ENCODE measurements at regions not wholly inside any gene's neighbourhood (a gene's known extent, or its start where the extent isn't known, plus 50 kb on each side); places are given as distances from the start of the nearest gene placed in this dataset.

- no peak overlapping the region for H3K9ac ChIP-seq (ENCODE audit: low read depth, low read length)
- no TSS peak for BruUV-seq (replicated peaks)
- DNase-seq (no peak), ATAC-seq (ENCODE audit: low read depth) (no peak)
- no peak overlapping the region for H4K8ac ChIP-seq (ENCODE audit: low read depth in 2 of 2, low read length in 2 of 2)
- no peak overlapping the region for H2BK120ac ChIP-seq (ENCODE audit: low read depth, low read length)
- dilution Hi-C loops (cut with HindIII; ENCODE audit: low sequenced_read_pairs, unreplicated experiment), result no loop called here
- TF ChIP-seq MAFK (IDR thresholded peaks at IDR 0.05; ENCODE audit: low read depth, low read length) (no peak), RFX5 (IDR thresholded peaks at IDR 0.05; ENCODE audit: low read depth, low read length) (no peak), RAD21 (IDR thresholded peaks at IDR 0.05; ENCODE audit: low read length) (no peak), CTCF (conservative IDR thresholded peaks at IDR 0.05; ENCODE audit: low read depth, low read length) (no peak), USF2 (IDR thresholded peaks at IDR 0.05; ENCODE audit: low read depth, low read length) (no peak), NFE2L2 (IDR thresholded peaks at IDR 0.05; ENCODE audit: low read depth, low read length) (no peak), FOS (IDR thresholded peaks at IDR 0.05; ENCODE audit: low read depth, low read length) (no peak), CEBPB (IDR thresholded peaks at IDR 0.05; ENCODE audit: low read depth, low read length) (no peak), ELK1 (IDR thresholded peaks at IDR 0.05; ENCODE audit: borderline replicate concordance, low read depth, low read length) (no peak), MXI1 (IDR thresholded peaks at IDR 0.05; ENCODE audit: borderline replicate concordance, low read depth, low read length) (no peak), RCOR1 (IDR thresholded peaks at IDR 0.05; ENCODE audit: insufficient replicate concordance, low read length) (no peak), SMC3 (IDR thresholded peaks at IDR 0.05; ENCODE audit: low read depth, low read length) (no peak), CHD1 (IDR thresholded peaks at IDR 0.05; ENCODE audit: low read depth, low read length) (no peak), BHLHE40 (IDR thresholded peaks at IDR 0.05; ENCODE audit: low read depth, low read length) (no peak), MAZ (IDR thresholded peaks at IDR 0.05; ENCODE audit: borderline replicate concordance, low read depth, low read length) (no peak), POLR2A (IDR thresholded peaks at IDR 0.05; ENCODE audit: low read depth, low read length) (no peak)
- no peaks in the 10 kb centered on the region for H3K9me1 ChIP-seq (ENCODE audit: insufficient read depth, low read length)
- 61% methylated on average over 9 of the region's 16 CpGs; no CpG with 5 or more reads in 1 of the 2 experiments for WGBS, 2 experiments (ENCODE audit: extremely low coverage in 2 of 2, insufficient read length in 1 of 2)
- no peaks in the 10 kb centered on the region for H3K27me3 ChIP-seq (ENCODE audit: control insufficient read depth, insufficient read depth, low read length)
- in situ Hi-C loops (cut with MboI; ENCODE audit: low sequenced_read_pairs), result no loop called here
- H3K4ac ChIP-seq (ENCODE audit: low read depth, low read length), result no peak overlapping the region
- no peak overlapping the region for H2AK9ac ChIP-seq (replicated peaks; ENCODE audit: low read depth, low read length, poor library complexity)
- no peak overlapping the region for H3K4me3 ChIP-seq (ENCODE audit: insufficient read depth, low read depth, low read length)
- H2AFZ ChIP-seq (replicated peaks; ENCODE audit: low read length, poor library complexity), result no peak overlapping the region
- no peak overlapping the region for H2AK5ac ChIP-seq (ENCODE audit: low read depth, low read length)
- no peak overlapping the region for H3K4me2 ChIP-seq (ENCODE audit: low read depth, low read length)
- no peak overlapping the region for H3K18ac ChIP-seq (ENCODE audit: low read depth, low read length)
- no peaks in the 10 kb centered on the region for H4K20me1 ChIP-seq (ENCODE audit: insufficient read depth, low read length)
- no peak overlapping the region for H3K14ac ChIP-seq (replicated peaks; ENCODE audit: low read depth, low read length)
- H3K56ac ChIP-seq (ENCODE audit: extremely low read depth, insufficient read depth, low read length), result no peak overlapping the region
- POLR2A ChIA-PET (ENCODE audit: unreplicated experiment), result no interaction called here
- no peak overlapping the region for H3K23ac ChIP-seq (ENCODE audit: low read depth, low read length)
- no peak overlapping the region for H2BK20ac ChIP-seq (ENCODE audit: low read depth, low read length)
- no peak overlapping the region for H4K5ac ChIP-seq (ENCODE audit: low read depth, low read length)
- intact Hi-C loops (cut with micrococcal nuclease), result loop anchor here (2.0 kb wide), 1 partner anchor 689 kb away; no protein-coding TSS in a partner anchor
- H3K9me3 ChIP-seq (ENCODE audit: control insufficient read depth, insufficient read depth, low read length), result peaks cover 22% of the 10 kb centered on the region
- H3K4me1 ChIP-seq (ENCODE audit: control insufficient read depth, insufficient read depth, low read length), result no peaks in the 10 kb centered on the region
- H2BK5ac ChIP-seq (ENCODE audit: low read depth, low read length, poor library complexity, severe bottlenecking), result no peak overlapping the region
- H4K91ac ChIP-seq (ENCODE audit: insufficient read depth, low read depth, low read length), result no peak overlapping the region
- no peaks in the 10 kb centered on the region for H3K79me1 ChIP-seq (ENCODE audit: low read depth in 1 of 2, low read length in 2 of 2)
- no peak overlapping the region for H2BK15ac ChIP-seq (ENCODE audit: low read depth, low read length)
- H3K36me3 ChIP-seq (ENCODE audit: control insufficient read depth, insufficient read depth, low read length), result no peaks in the 10 kb centered on the region
- CTCF ChIA-PET, result no interaction called here
- H3K27ac ChIP-seq (ENCODE audit: insufficient read depth, low read length), result no peak overlapping the region
These were observed 691.2 kb downstream of the QKI start for GRCh38 chr6:164105705-164106104.

All from IMR-90 (cell line).